Sigmoid colon (tissue), 6 donors: ENCODE measurements at regions not wholly inside any gene's neighbourhood (a gene's known extent, or its start where the extent isn't known, plus 50 kb on each side); places are given as distances from the start of the nearest gene placed in this dataset.

ENCODE experiments used
- DNase-seq: peaks from one replicate; pipeline ENCODE4 v3.0.0-alpha.2; 2019
- H3K27ac ChIP-seq, 4 donors: fragments of 200-600 bp; sonication (generic); one replicate each; pipeline ENCODE4 v1.5.1; 2016 to 2019; ENCODE audit warnings: mild to moderate bottlenecking in 1 of 4
- H3K27me3 ChIP-seq, 3 donors: fragments of 200-600 bp; sonication (generic); one replicate each; pipeline ENCODE4 v1.5.1; 2019; ENCODE audit warnings: mild to moderate bottlenecking in 1 of 3
- H3K36me3 ChIP-seq, 4 donors: fragments of 200-600 bp; sonication (generic); one replicate each; pipeline ENCODE4 v1.5.1; 2016 to 2019
- H3K4me1 ChIP-seq, 4 donors: fragments of 200-600 bp; sonication (generic); one replicate each; pipeline ENCODE4 v1.5.1; 2017 to 2019
- H3K4me3 ChIP-seq, 4 donors: fragments of 200-600 bp; sonication (generic); one replicate each; pipeline ENCODE4 v1.5.1; 2017 to 2019; ENCODE audit warnings: mild to moderate bottlenecking in 2 of 4, moderate library complexity in 1 of 4
- H3K9me3 ChIP-seq, 4 donors: fragments of 200-600 bp in 3 of 4; sonication (generic) in 3 of 4; one replicate each; pipeline versions ENCODE4 v1.5.1 to v1.6.1; 2013 to 2019
- CTCF ChIP-seq, 4 experiments: fragments of 450-650 bp in 3 of 4; fragments of 200-600 bp in 1 of 4; IDR thresholded peaks; one replicate each; pipeline ENCODE4 v1.5.1; 2016 to 2019; ENCODE audit warnings: antibody characterized with exemption in 4 of 4, mild to moderate bottlenecking in 3 of 4, moderate library complexity in 2 of 4
- EP300 ChIP-seq, 4 donors: sonication (generic); formaldehyde crosslinking; IDR thresholded peaks; one replicate each; pipeline ENCODE4 v1.6.1; 2017; ENCODE audit warnings: antibody characterized with exemption in 4 of 4
- POLR2A ChIP-seq, 2 donors: fragments of 450-650 bp; IDR thresholded peaks; one replicate each; pipeline ENCODE4 v1.6.1; 2016; ENCODE audit warnings: antibody characterized with exemption in 2 of 2, mild to moderate bottlenecking in 2 of 2, moderate library complexity in 2 of 2
- POLR2AphosphoS5 ChIP-seq, 4 donors: sonication (generic); formaldehyde crosslinking; IDR thresholded peaks; one replicate each; pipeline ENCODE4 v1.6.1; 2017; ENCODE audit warnings: antibody characterized with exemption in 4 of 4
- WGBS, 2 donors: extraction: QIAGEN DNeasy Blood & Tissue Kit; methylation state at CpG; one replicate each; pipeline ENCODE4 v1.1.7; 2013; 5-methylcytosine and 5-hydroxymethylcytosine counted together
- intact Hi-C: fragments of 100-400 bp; cut with DNase I; formaldehyde crosslinking; loops from one replicate; pipeline ENCODE4 v1.15.1; 2023
- small RNA-seq, 3 donors: library from RNA; depleted of rRNA; stranded (forward); fragments of <200 nt; gene quantifications; one replicate each; pipeline ENCODE3, GENCODE V24; 2016
- donor health status: healthy with polysubstance abuse.
- donor health status: healthy.

GRCh38 chr7:90094030-90094429, 60.2 kb upstream of the STEAP1 start:
- H3K27me3 ChIP-seq: no peaks in the 10 kb centered on the region
- peaks cover 0 to 2% (median under 1%) of the 10 kb centered on the region in 4 donors for H3K9me3 ChIP-seq
- H3K36me3 ChIP-seq: no peaks in the 10 kb centered on the region
- intact Hi-C loops: no loop called here
- TF ChIP-seq POLR2AphosphoS5 (IDR thresholded peaks at IDR 0.05): no peak
- no peak for TF ChIP-seq EP300 (IDR thresholded peaks at IDR 0.05)
- no peak for TF ChIP-seq POLR2A (IDR thresholded peaks at IDR 0.05)
- TF ChIP-seq CTCF (IDR thresholded peaks at IDR 0.05): no peak
- 82 to 88% methylated on average over 2 of the region's 2 CpGs for WGBS, 2 donors
- H3K4me1 ChIP-seq: no peaks in the 10 kb centered on the region
- no peak for DNase-seq
- H3K4me3 ChIP-seq: no peak overlapping the region
- H3K27ac ChIP-seq: no peak overlapping the region

Small RNA genes lying in the stretch of these regions (small RNA-seq; reads per million reads assigned to genes)
- 0 reads per million in 3 donors for gene RNU6-274P
